ENCODE measurements at regions not wholly inside any gene's neighbourhood (a gene's known extent, or its start where the extent isn't known, plus 50 kb on each side); places are given as distances from the start of the nearest gene placed in this dataset.

GRCh38 chr3:191740712-191741111, 279.7 kb downstream of the PYDC2 start:
- TF ChIP-seq CTCF (IDR thresholded peaks at IDR 0.05) (no peak), POLR2A (IDR thresholded peaks at IDR 0.05) (no peak)

All from lower leg skin (tissue), 3 donors.